GM10266 (cell line): ENCODE measurements at regions not wholly inside any gene's neighbourhood (a gene's known extent, or its start where the extent isn't known, plus 50 kb on each side); places are given as distances from the start of the nearest gene placed in this dataset.

ENCODE experiments used
- DNase-seq: peaks from one replicate; pipeline ENCODE4 v3.0.0; 2012; ENCODE audit errors: extremely low spot score
- CTCF ChIP-seq: IDR thresholded peaks from 2 replicates; pipeline ENCODE4 v1.5.1; 2012; ENCODE audit warnings: mild to moderate bottlenecking, low read depth; ENCODE audit not compliant: control insufficient read depth, insufficient read depth; ENCODE audit errors: missing control alignments

GRCh38 chr6:140360651-140361050, 986.2 kb upstream of the CITED2 start:
- no peak for TF ChIP-seq CTCF
- no peak for DNase-seq

GRCh38 chr6:140355476-140355875, 981.0 kb upstream of the CITED2 start:
- DNase-seq: no peak
- no peak for TF ChIP-seq CTCF

GRCh38 chr6:140354296-140354695, 979.8 kb upstream of the CITED2 start:
- no peak for TF ChIP-seq CTCF
- no peak for DNase-seq

- TF ChIP-seq CTCF: no peak
- no peak for DNase-seq
These were observed 979.1 kb upstream of the CITED2 start for GRCh38 chr6:140353536-140353935.

GRCh38 chr6:140346428-140346827, 972.0 kb upstream of the CITED2 start:
- no peak for TF ChIP-seq CTCF
- no peak for DNase-seq

GRCh38 chr6:140345935-140346334, 971.5 kb upstream of the CITED2 start:
- TF ChIP-seq CTCF: no peak
- no peak for DNase-seq

- no peak for DNase-seq
- no peak for TF ChIP-seq CTCF
These were observed 969.9 kb upstream of the CITED2 start for GRCh38 chr6:140344142-140344913.
